H1 (cell line): ENCODE measurements at regions not wholly inside any gene's neighbourhood (a gene's known extent, or its start where the extent isn't known, plus 50 kb on each side); places are given as distances from the start of the nearest gene placed in this dataset.

Experiments used
- CTCF ChIA-PET: fragments of 300-600 bp; sonication (Branson Sonifier 250); formaldehyde crosslinking; loops from one replicate; lab custom pipeline; 2021; ENCODE audit not compliant: partially characterized antibody; lab: Charles Lee
- POLR2A ChIA-PET: fragments of 300-600 bp; sonication (Branson Sonifier 250); formaldehyde crosslinking; loops from one replicate; lab custom pipeline; 2021; ENCODE audit warnings: inconsistent platforms; ENCODE audit not compliant: partially characterized antibody; lab: Charles Lee
- DNase-seq, 2 experiments: peaks; one replicate each; pipeline versions ENCODE4 v3.0.0 to v3.0.0-alpha.2; 2010 to 2022; ENCODE audit warnings: low spot score in 2 of 2, low read depth in 1 of 2, mixed read lengths in 1 of 2
- FAIRE-seq: peaks from 2 replicates; lab custom pipeline; 2011; peaks lifted over from hg19 to GRCh38; lab: Jason Lieb, UNC
- H2AFZ ChIP-seq: 2 replicates; pipeline ENCODE4 v1.8.1; 2012; ENCODE audit warnings: low read length, inconsistent platforms
- H2AK5ac ChIP-seq: 2 replicates; pipeline ENCODE4 v1.6.1; 2013; ENCODE audit warnings: low read depth, low read length
- H2BK120ac ChIP-seq: replicated peaks from 2 replicates; pipeline ENCODE3; 2013; ENCODE audit warnings: low read depth, low read length, inconsistent platforms
- H2BK12ac ChIP-seq: 2 replicates; pipeline ENCODE4 v1.6.1; 2013; ENCODE audit warnings: low read depth, low read length
- H2BK15ac ChIP-seq: 2 replicates; pipeline ENCODE4 v1.6.1; 2013; ENCODE audit warnings: low read length
- H2BK20ac ChIP-seq: 2 replicates; pipeline ENCODE4 v1.6.1; 2013; ENCODE audit warnings: low read length
- H2BK5ac ChIP-seq: 2 replicates; pipeline ENCODE4 v1.6.1; 2013; ENCODE audit warnings: low read depth, low read length
- H3K14ac ChIP-seq: 2 replicates; pipeline ENCODE4 v1.6.1; 2013; ENCODE audit warnings: inconsistent platforms; ENCODE audit not compliant: insufficient read length
- H3K18ac ChIP-seq: 2 replicates; pipeline ENCODE4 v1.6.1; 2013; ENCODE audit warnings: low read length; ENCODE audit errors: extremely low read depth
- H3K23ac ChIP-seq: 2 replicates; pipeline ENCODE4 v1.6.1; 2013; ENCODE audit warnings: inconsistent platforms; ENCODE audit not compliant: insufficient read length
- H3K23me2 ChIP-seq: 2 replicates; pipeline ENCODE4 v1.6.1; 2013; ENCODE audit warnings: low read depth, low read length
- H3K27ac ChIP-seq: 2 replicates; pipeline ENCODE4 v1.6.1; 2011; ENCODE audit warnings: low read depth, low read length, inconsistent platforms
- H3K27me3 ChIP-seq, 4 experiments: replicated peaks in 1 of 4; 1 replicate in 1 of 4; 2 replicates in 3 of 4; pipeline versions ENCODE4 v1.6.1 to v1.8.1; 2011 to 2013; ENCODE audit warnings: low read length in 3 of 4, mild to moderate bottlenecking in 3 of 4, inconsistent platforms in 2 of 4, mixed read lengths in 2 of 4, moderate library complexity in 1 of 4; ENCODE audit not compliant: control insufficient read depth in 3 of 4, insufficient read depth in 3 of 4; ENCODE audit errors: extremely low read depth in 1 of 4
- H3K36me3 ChIP-seq, 4 experiments: 2 replicates each; pipeline versions ENCODE4 v1.6.1 to v1.8.1; 2011 to 2013; ENCODE audit warnings: mild to moderate bottlenecking in 4 of 4, low read length in 3 of 4, moderate library complexity in 2 of 4, control low read depth in 1 of 4, inconsistent platforms in 1 of 4; ENCODE audit not compliant: insufficient read depth in 4 of 4, control insufficient read depth in 2 of 4
- H3K4ac ChIP-seq: replicated peaks from 2 replicates; pipeline ENCODE3; 2013; ENCODE audit warnings: low read length, low read depth, mixed read lengths, inconsistent platforms; ENCODE audit not compliant: insufficient read length
- H3K4me1 ChIP-seq, 4 experiments: replicated peaks in 1 of 4; 1 replicate in 1 of 4; 2 replicates in 3 of 4; pipeline versions ENCODE4 v1.6.1 to v1.8.1; 2011 to 2013; ENCODE audit warnings: low read length in 3 of 4, inconsistent platforms in 2 of 4, mixed read lengths in 1 of 4; ENCODE audit not compliant: insufficient read depth in 4 of 4, control insufficient read depth in 3 of 4
- H3K4me2 ChIP-seq, 2 experiments: 2 replicates each; pipeline versions ENCODE4 v1.6.1 to v1.8.1; 2011 to 2013; ENCODE audit warnings: low read depth in 2 of 2, low read length in 2 of 2, control low read depth in 1 of 2, inconsistent platforms in 1 of 2, mild to moderate bottlenecking in 1 of 2; ENCODE audit not compliant: insufficient read depth in 1 of 2
- H3K4me3 ChIP-seq, 4 experiments: fragments of 200-600, 300-600 bp in 1 of 4; sonication (generic), shearing (Covaris generic), sonication (Bioruptor Twin) in 1 of 4; 2 replicates each; pipeline versions ENCODE4 v1.5.1 to v1.8.1; 2011 to 2016; ENCODE audit warnings: low read length in 4 of 4, low read depth in 3 of 4, control low read depth in 2 of 4, inconsistent platforms in 2 of 4, mild to moderate bottlenecking in 2 of 4, mixed read lengths in 1 of 4, moderate library complexity in 1 of 4; ENCODE audit not compliant: insufficient read depth in 2 of 4; ENCODE audit errors: extremely low read depth in 1 of 4
- H3K56ac ChIP-seq: replicated peaks from 2 replicates; pipeline ENCODE3; 2013; ENCODE audit warnings: low read depth, mild to moderate bottlenecking, mixed read lengths, low read length, inconsistent platforms; ENCODE audit not compliant: insufficient read length
- H3K79me1 ChIP-seq: 2 replicates; pipeline ENCODE4 v1.6.1; 2013; ENCODE audit warnings: low read depth, low read length, control low read depth
- H3K79me2 ChIP-seq, 2 experiments: 2 replicates each; pipeline versions ENCODE4 v1.6.1 to v1.8.1; 2012 to 2013; ENCODE audit warnings: low read length in 2 of 2, mild to moderate bottlenecking in 2 of 2, inconsistent platforms in 1 of 2; ENCODE audit not compliant: insufficient read depth in 2 of 2, control insufficient read depth in 1 of 2
- H3K9ac ChIP-seq, 4 experiments: replicated peaks in 1 of 4; 1 replicate in 1 of 4; 2 replicates in 3 of 4; pipeline versions ENCODE4 v1.6.1 to v1.8.1; 2011 to 2013; ENCODE audit warnings: low read depth in 3 of 4, low read length in 3 of 4, control low read depth in 2 of 4, mild to moderate bottlenecking in 2 of 4, moderate library complexity in 2 of 4, inconsistent platforms in 1 of 4; ENCODE audit errors: extremely low read depth in 1 of 4
- H3K9me3 ChIP-seq, 2 experiments: 2 replicates each; pipeline versions ENCODE4 v1.6.1 to v1.8.1; 2012 to 2013; ENCODE audit warnings: mild to moderate bottlenecking in 2 of 2, moderate library complexity in 2 of 2, control low read depth in 1 of 2, inconsistent platforms in 1 of 2, low read depth in 1 of 2, low read length in 1 of 2, mixed read lengths in 1 of 2; ENCODE audit not compliant: insufficient read depth in 2 of 2
- H4K20me1 ChIP-seq, 2 experiments: replicated peaks in 1 of 2; 2 replicates each; pipeline versions ENCODE3 to v1.8.1; 2011 to 2013; ENCODE audit warnings: inconsistent platforms in 2 of 2, low read length in 2 of 2, mild to moderate bottlenecking in 1 of 2; ENCODE audit not compliant: insufficient read depth in 2 of 2, control insufficient read depth in 1 of 2
- H4K5ac ChIP-seq: 2 replicates; pipeline ENCODE4 v1.6.1; 2013; ENCODE audit warnings: low read length, low read depth, mixed read lengths, inconsistent platforms; ENCODE audit not compliant: insufficient read length
- H4K8ac ChIP-seq: 2 replicates; pipeline ENCODE4 v1.8.0; 2013; ENCODE audit warnings: mild to moderate bottlenecking, moderate library complexity, low read length, inconsistent platforms; ENCODE audit not compliant: insufficient read depth; ENCODE audit errors: extremely low read depth
- H4K91ac ChIP-seq: replicated peaks from 2 replicates; pipeline ENCODE3; 2013; ENCODE audit warnings: low read length, mixed read lengths, inconsistent platforms; ENCODE audit not compliant: insufficient read length
- ATF2 ChIP-seq: IDR thresholded peaks from 2 replicates; pipeline ENCODE4 v1.6.1; 2012; ENCODE audit warnings: low read length, inconsistent platforms
- ATF3 ChIP-seq: IDR thresholded peaks from 2 replicates; pipeline ENCODE4 v1.6.1; 2011; ENCODE audit warnings: low read depth, mild to moderate bottlenecking, low read length; ENCODE audit not compliant: insufficient read depth
- BACH1 ChIP-seq: IDR thresholded peaks from 2 replicates; pipeline ENCODE4 v1.6.1; 2012; ENCODE audit warnings: low read length, improper control_type of control experiment
- EGR1 ChIP-seq: IDR thresholded peaks from 2 replicates; pipeline ENCODE4 v1.6.1; 2011; ENCODE audit warnings: low read depth, low read length, borderline replicate concordance
- JUN ChIP-seq: IDR thresholded peaks from 2 replicates; pipeline ENCODE4 v1.6.1; 2011; ENCODE audit warnings: low read depth, mild to moderate bottlenecking, improper control_type of control experiment, low read length
- JUND ChIP-seq: IDR thresholded peaks from 2 replicates; pipeline ENCODE4 v1.6.1; 2011; ENCODE audit warnings: mild to moderate bottlenecking, improper control_type of control experiment, low read length
- KDM1A ChIP-seq: fragments of 200-600, 300-600 bp; sonication (generic); IDR thresholded peaks from 2 replicates; pipeline ENCODE4 v1.7.1; 2016; ENCODE audit warnings: mild to moderate bottlenecking, low read length, borderline replicate concordance
- POLR2A ChIP-seq, 2 experiments: IDR thresholded peaks; 1 replicate in 1 of 2; 2 replicates in 1 of 2; pipeline ENCODE4 v1.6.1; 2011; ENCODE audit warnings: low read depth in 2 of 2, low read length in 2 of 2, mild to moderate bottlenecking in 2 of 2; ENCODE audit errors: control extremely low read depth in 1 of 2
- POU5F1 ChIP-seq: IDR thresholded peaks from 2 replicates; pipeline ENCODE4 v1.6.1; 2011; ENCODE audit warnings: low read depth, mild to moderate bottlenecking, low read length, moderate library complexity
- RNF2 ChIP-seq: fragments of 200-900, 300-1000 bp; sonication (generic); IDR thresholded peaks from 2 replicates; pipeline ENCODE4 v1.7.1; 2016; ENCODE audit warnings: borderline replicate concordance, low read depth, mild to moderate bottlenecking, antibody characterized with exemption, low read length; ENCODE audit not compliant: poor library complexity, severe bottlenecking; ENCODE audit errors: missing control alignments
- SRF ChIP-seq: IDR thresholded peaks from 2 replicates; pipeline ENCODE4 v1.6.1; 2011; ENCODE audit warnings: mild to moderate bottlenecking, low read depth, low read length, moderate library complexity
- USF2 ChIP-seq: IDR thresholded peaks from 2 replicates; pipeline ENCODE4 v1.6.1; 2011; ENCODE audit warnings: low read length, improper control_type of control experiment
- WGBS, 2 experiments: shearing (Covaris generic) in 1 of 2; methylation state at CpG; one replicate each; pipeline versions ENCODE4 v1.1.6 to v1.1.7; 2013 to 2015; ENCODE audit warnings: low lambda C conversion rate in 2 of 2, mixed read lengths in 2 of 2, inconsistent platforms in 1 of 2, low coverage in 1 of 2, missing lambda C conversion rate in 1 of 2; ENCODE audit not compliant: insufficient replicate concordance in 2 of 2, insufficient coverage in 1 of 2, insufficient read length in 1 of 2; ENCODE audit errors: extremely low coverage in 1 of 2, missing lambda C conversion rate in 1 of 2; 5-methylcytosine and 5-hydroxymethylcytosine counted together

- no peaks in the 10 kb centered on the region for H3K23me2 ChIP-seq
- H2BK20ac ChIP-seq: no peak overlapping the region
- H2BK15ac ChIP-seq: no peak overlapping the region
- no peak overlapping the region for H3K4ac ChIP-seq
- no peaks in the 10 kb centered on the region for H3K79me1 ChIP-seq
- no peaks in the 10 kb centered on the region for H4K20me1 ChIP-seq
- H4K91ac ChIP-seq: no peak overlapping the region
- H2BK5ac ChIP-seq: no peak overlapping the region
- no peak overlapping the region for H3K23ac ChIP-seq
- H3K27ac ChIP-seq: no peak overlapping the region
- H3K36me3 ChIP-seq: no peaks in the 10 kb centered on the region
- H3K4me1 ChIP-seq: peaks cover 0 to 5% (median 1%) of the 10 kb centered on the region in 4 experiments; a peak in 2 of 7 replicates
- 89% methylated on average over 3 of the region's 3 CpGs; no CpG with 5 or more reads in 1 of the 2 experiments for WGBS, 2 experiments
- CTCF ChIA-PET: no interaction called here
- TF ChIP-seq BACH1: no peak
- no peak for TF ChIP-seq RNF2
- TF ChIP-seq KDM1A: no peak
- no peak for TF ChIP-seq JUND
- no peak for TF ChIP-seq POLR2A (IDR thresholded peaks at IDR 0.05; ENCODE audit: control extremely low read depth in 1 of 2, low read depth in 2 of 2, low read length in 2 of 2)
- TF ChIP-seq POU5F1: no peak
- TF ChIP-seq JUN: no peak
- no peak for TF ChIP-seq ATF3
- TF ChIP-seq EGR1: no peak
- TF ChIP-seq SRF: no peak
- no peak for TF ChIP-seq ATF2
- no peak for TF ChIP-seq USF2
- TF ChIP-seq, all 59 proteins: peak for 0
- Histone ChIP-seq H3K9me3 (no peaks in the 10 kb centered on the region), H4K8ac (no peak overlapping the region), H3K14ac (no peak overlapping the region), H3K27me3 (no peaks in the 10 kb centered on the region; a peak in 1 of 7 replicates), H3K9ac (no peak overlapping the region), H2AFZ (no peak overlapping the region), H3K18ac (no peak overlapping the region), H3K56ac (no peak overlapping the region), H2BK120ac (no peak overlapping the region), H3K4me2 (no peak overlapping the region), H3K4me3 (no peak overlapping the region), H3K79me2 (no peaks in the 10 kb centered on the region), H4K5ac (no peak overlapping the region), H2BK12ac (no peak overlapping the region), H2AK5ac (no peak overlapping the region)
- POLR2A ChIA-PET: no interaction called here
- FAIRE-seq: no peak
- DNase-seq: no peak
Observed at GRCh38 chr2:38155015-38155414, 79.1 kb upstream of the CYP1B1 start.
